ENCODE measurements at regions not wholly inside any gene's neighbourhood (a gene's known extent, or its start where the extent isn't known, plus 50 kb on each side); places are given as distances from the start of the nearest gene placed in this dataset.
"Not testable (repeated sequence)": the region's sequence is repeated elsewhere in the genome, so short reads cannot be mapped to it uniquely, and the experiment has no call there.

GRCh38 chr6:150696190-150696589 lies 96.5 kb downstream of the PLEKHG1 start:
- TF ChIP-seq CTCF (IDR thresholded peaks at IDR 0.05; ENCODE audit: low read depth, low read length, missing control alignments), result no peak
- in situ Hi-C loops (cut with HindIII; ENCODE audit: low pct_ligation_motif_present, low sequenced_read_pairs), result no loop called here
- Histone ChIP-seq H3K4me3 (ENCODE audit: low read depth, low read length) (no peak overlapping the region), H3K27ac (no peak overlapping the region), H3K36me3 (replicated peaks) (no peaks in the 10 kb centered on the region), H3K27me3 (replicated peaks) (no peaks in the 10 kb centered on the region)
- no peak for DNase-seq

DNA sequence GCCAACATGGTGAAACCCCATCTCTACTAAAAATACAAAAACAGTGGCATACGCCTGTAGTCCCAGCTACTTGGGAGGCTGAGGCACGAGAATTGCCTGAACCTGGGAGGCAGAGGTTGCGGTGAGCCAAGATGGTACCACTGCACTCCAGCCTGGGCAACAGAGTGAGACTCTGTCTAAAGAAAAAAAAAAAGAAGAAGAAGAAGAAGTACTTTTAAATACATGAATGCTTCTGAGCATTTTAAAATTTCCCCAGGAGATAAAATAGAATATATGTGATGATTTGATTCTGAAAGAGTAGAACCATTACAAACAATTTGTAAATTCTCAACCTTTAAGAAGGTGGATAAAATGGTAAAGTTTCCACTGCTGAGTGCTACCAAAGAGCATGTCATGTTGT lies 97.2 kb downstream of the PLEKHG1 start:
- H3K27ac ChIP-seq; H3K36me3 ChIP-seq (replicated peaks); DNase-seq; in situ Hi-C loops (cut with HindIII; ENCODE audit: low pct_ligation_motif_present, low sequenced_read_pairs); H3K27me3 ChIP-seq (replicated peaks); H3K4me3 ChIP-seq (ENCODE audit: low read depth, low read length): not testable (repeated sequence)

DNA sequence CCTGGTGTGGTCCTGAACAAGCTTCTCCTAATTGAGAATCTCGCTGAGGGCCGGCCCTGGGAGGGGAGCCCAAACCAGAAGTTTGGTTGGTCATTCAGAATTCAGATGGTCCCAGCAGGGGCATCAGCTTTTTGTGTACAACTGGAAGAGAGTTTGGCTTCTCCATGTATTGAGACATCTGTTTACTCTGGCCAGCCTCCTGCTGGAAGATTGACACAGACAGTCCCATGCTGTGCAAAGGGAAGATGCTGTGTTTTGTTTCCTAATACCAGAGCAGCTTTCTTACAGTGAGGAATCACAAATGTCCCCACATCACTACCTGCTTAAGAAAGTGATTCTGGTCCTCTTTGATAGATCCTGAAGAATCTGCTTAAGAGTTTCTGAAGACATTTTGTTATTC lies 97.8 kb downstream of the PLEKHG1 start:
- DNase-seq, result no peak
- H3K4me3 ChIP-seq (ENCODE audit: low read depth, low read length), result no peak overlapping the region
- no peak overlapping the region for H3K27ac ChIP-seq
- H3K27me3 ChIP-seq (replicated peaks), result no peaks in the 10 kb centered on the region
- in situ Hi-C loops (cut with HindIII; ENCODE audit: low pct_ligation_motif_present, low sequenced_read_pairs), result no loop called here
- no peak for TF ChIP-seq CTCF (IDR thresholded peaks at IDR 0.05; ENCODE audit: low read depth, low read length, missing control alignments)
- H3K36me3 ChIP-seq (replicated peaks), result no peaks in the 10 kb centered on the region

DNA sequence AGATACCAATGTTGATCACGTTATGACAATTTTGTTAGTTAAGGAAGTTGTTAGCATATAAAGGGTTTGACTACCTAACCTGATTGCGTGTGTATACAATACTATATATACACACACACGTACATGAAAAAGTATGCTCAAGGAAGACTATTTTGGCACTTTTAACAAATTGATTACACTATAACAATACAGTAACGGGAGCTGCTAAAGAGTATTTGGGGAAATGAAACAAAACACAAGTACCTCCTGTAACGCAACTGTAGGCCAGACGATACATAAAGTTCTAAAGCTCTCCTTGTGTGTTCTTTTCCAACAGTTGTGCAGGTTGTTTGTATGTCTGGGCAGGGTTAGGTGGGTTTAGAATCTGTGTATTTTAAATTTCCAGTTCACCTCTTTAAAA lies 98.7 kb downstream of the PLEKHG1 start:
- Histone ChIP-seq H3K27ac (no peak overlapping the region), H3K27me3 (replicated peaks) (no peaks in the 10 kb centered on the region), H3K36me3 (replicated peaks) (no peaks in the 10 kb centered on the region), H3K4me3 (ENCODE audit: low read depth, low read length) (no peak overlapping the region)
- no peak for TF ChIP-seq CTCF (IDR thresholded peaks at IDR 0.05; ENCODE audit: low read depth, low read length, missing control alignments)
- DNase-seq, result no peak
- in situ Hi-C loops (cut with HindIII; ENCODE audit: low pct_ligation_motif_present, low sequenced_read_pairs), result no loop called here

DNA sequence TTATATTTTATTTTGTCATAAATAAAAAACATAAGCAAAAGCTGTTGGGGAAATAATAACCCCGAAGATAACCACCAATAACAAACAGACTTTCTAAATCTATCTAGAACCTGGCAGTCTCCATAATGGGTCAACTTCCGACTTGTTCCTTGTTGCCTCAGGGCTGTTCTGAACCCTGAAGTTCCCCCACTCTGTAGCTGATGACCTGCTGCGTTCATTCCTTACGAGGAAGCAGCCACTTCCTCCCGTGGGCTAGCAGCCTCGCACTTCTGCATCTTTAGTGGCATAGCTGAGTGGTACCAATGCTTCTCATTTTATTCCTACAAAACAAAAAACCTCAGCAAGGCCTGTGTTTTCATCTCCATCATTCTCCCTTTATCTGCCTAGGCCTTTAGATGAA lies 103.0 kb downstream of the PLEKHG1 start:
- no peak overlapping the region for H3K27ac ChIP-seq
- H3K27me3 ChIP-seq (replicated peaks), result no peaks in the 10 kb centered on the region
- H3K4me3 ChIP-seq (ENCODE audit: low read depth, low read length), result no peak overlapping the region
- H3K36me3 ChIP-seq (replicated peaks), result no peaks in the 10 kb centered on the region
- no peak for TF ChIP-seq CTCF (IDR thresholded peaks at IDR 0.05; ENCODE audit: low read depth, low read length, missing control alignments)
- no peak for DNase-seq
- in situ Hi-C loops (cut with HindIII; ENCODE audit: low pct_ligation_motif_present, low sequenced_read_pairs), result no loop called here

DNA sequence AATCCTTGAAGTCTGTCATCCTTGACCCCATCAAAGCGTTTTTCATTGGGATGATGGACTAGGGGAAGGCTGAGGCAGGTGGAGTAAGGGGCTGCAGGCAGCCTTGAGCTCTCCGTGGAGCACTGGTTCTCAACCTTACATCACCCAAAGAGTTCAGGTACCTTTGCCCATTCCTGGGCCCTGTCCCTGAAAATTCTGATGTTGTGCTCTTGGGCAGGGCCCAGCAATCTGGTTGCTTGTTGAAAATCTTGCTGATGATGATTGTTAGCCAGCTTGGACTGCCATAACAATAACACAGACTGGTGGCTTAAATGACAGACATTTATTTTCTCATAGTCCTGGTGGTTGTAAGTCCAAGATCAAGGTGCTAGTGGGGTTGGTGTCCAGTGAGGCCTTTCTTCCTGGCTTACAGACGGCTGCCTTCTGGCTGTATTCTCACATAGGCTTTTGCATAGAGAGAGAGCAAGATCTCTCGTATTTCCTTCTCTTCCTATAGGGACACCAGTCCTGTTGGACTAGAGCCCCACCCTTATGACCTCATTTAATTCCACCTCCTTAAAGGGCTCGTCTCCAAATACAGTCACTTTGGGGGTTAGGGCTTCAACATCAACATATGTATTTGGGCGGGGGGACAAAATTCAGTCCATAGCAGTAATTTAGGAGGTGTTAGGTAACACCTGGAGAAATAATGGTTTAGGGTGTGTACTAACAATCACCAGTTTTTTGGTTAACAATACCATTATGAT lies 104.9 kb downstream of the PLEKHG1 start:
- no peak for TF ChIP-seq CTCF (IDR thresholded peaks at IDR 0.05; ENCODE audit: low read depth, low read length, missing control alignments)
- in situ Hi-C loops (cut with HindIII; ENCODE audit: low pct_ligation_motif_present, low sequenced_read_pairs), result no loop called here
- Histone ChIP-seq H3K27ac (no peak overlapping the region), H3K27me3 (replicated peaks) (no peaks in the 10 kb centered on the region), H3K4me3 (ENCODE audit: low read depth, low read length) (no peak overlapping the region), H3K36me3 (replicated peaks) (no peaks in the 10 kb centered on the region)
- DNase-seq, result no peak
